WTC11 (cell line): ENCODE measurements at regions not wholly inside any gene's neighbourhood (a gene's known extent, or its start where the extent isn't known, plus 50 kb on each side); places are given as distances from the start of the nearest gene placed in this dataset.

Experiments used
- ATF2 ChIP-seq: sonication (generic); formaldehyde crosslinking; IDR thresholded peaks from 2 replicates; pipeline ENCODE4 v1.8.1; 2022; ENCODE audit warnings: low read depth, missing genetic modification reagents, borderline replicate concordance
- CTCF ChIP-seq: fragments of 200-600 bp; IDR thresholded peaks from 2 replicates; pipeline ENCODE4 v1.8.0; 2022; ENCODE audit warnings: antibody characterized with exemption
- TCF7 ChIP-seq: sonication (generic); formaldehyde crosslinking; IDR thresholded peaks from 2 replicates; pipeline ENCODE4 v1.8.0; 2022; ENCODE audit warnings: mild to moderate bottlenecking, low read depth, missing genetic modification reagents, moderate library complexity
- TF ChIP-seq, protein P1 (sequence below): sonication (generic); formaldehyde crosslinking; IDR thresholded peaks from 2 replicates; pipeline ENCODE4 v1.8.1; 2023; ENCODE audit warnings: mild to moderate bottlenecking, missing genetic modification reagents, borderline replicate concordance
- TF ChIP-seq, protein P2 (sequence below): fragments of 250-450 bp; sonication (Bioruptor Pico); conservative IDR thresholded peaks from 2 replicates; pipeline ENCODE4 v1.9.0; 2021; ENCODE audit warnings: mild to moderate bottlenecking

DNA sequence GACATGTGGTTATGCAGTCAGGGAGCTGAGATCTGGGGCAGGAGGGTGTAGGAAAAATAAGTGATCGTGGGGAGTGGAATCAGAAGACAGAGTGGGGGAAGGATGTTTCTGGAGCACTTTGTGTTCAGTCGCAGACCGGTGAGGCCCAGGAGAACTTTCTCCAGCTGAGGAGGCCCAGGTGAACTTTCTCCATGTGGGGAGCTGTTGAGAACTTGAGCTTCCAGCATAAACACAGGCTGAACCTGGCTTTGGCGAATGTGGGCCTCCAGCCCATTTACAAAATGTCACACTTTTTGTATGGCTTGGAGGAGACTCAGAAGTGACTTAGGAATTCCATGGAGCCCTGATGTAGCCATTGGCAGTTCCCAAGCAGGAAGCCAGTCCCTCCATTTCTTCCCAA lies 108.5 kb downstream of the VAPA start:
- TF ChIP-seq CTCF (no peak), TCF7 (CRISPR knock-in tag) (no peak), ATF2 (no peak)
- TF ChIP-seq, protein P1, sequence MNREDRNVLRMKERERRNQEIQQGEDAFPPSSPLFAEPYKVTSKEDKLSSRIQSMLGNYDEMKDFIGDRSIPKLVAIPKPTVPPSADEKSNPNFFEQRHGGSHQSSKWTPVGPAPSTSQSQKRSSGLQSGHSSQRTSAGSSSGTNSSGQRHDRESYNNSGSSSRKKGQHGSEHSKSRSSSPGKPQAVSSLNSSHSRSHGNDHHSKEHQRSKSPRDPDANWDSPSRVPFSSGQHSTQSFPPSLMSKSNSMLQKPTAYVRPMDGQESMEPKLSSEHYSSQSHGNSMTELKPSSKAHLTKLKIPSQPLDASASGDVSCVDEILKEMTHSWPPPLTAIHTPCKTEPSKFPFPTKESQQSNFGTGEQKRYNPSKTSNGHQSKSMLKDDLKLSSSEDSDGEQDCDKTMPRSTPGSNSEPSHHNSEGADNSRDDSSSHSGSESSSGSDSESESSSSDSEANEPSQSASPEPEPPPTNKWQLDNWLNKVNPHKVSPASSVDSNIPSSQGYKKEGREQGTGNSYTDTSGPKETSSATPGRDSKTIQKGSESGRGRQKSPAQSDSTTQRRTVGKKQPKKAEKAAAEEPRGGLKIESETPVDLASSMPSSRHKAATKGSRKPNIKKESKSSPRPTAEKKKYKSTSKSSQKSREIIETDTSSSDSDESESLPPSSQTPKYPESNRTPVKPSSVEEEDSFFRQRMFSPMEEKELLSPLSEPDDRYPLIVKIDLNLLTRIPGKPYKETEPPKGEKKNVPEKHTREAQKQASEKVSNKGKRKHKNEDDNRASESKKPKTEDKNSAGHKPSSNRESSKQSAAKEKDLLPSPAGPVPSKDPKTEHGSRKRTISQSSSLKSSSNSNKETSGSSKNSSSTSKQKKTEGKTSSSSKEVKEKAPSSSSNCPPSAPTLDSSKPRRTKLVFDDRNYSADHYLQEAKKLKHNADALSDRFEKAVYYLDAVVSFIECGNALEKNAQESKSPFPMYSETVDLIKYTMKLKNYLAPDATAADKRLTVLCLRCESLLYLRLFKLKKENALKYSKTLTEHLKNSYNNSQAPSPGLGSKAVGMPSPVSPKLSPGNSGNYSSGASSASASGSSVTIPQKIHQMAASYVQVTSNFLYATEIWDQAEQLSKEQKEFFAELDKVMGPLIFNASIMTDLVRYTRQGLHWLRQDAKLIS: no peak
- TF ChIP-seq, protein P2, sequence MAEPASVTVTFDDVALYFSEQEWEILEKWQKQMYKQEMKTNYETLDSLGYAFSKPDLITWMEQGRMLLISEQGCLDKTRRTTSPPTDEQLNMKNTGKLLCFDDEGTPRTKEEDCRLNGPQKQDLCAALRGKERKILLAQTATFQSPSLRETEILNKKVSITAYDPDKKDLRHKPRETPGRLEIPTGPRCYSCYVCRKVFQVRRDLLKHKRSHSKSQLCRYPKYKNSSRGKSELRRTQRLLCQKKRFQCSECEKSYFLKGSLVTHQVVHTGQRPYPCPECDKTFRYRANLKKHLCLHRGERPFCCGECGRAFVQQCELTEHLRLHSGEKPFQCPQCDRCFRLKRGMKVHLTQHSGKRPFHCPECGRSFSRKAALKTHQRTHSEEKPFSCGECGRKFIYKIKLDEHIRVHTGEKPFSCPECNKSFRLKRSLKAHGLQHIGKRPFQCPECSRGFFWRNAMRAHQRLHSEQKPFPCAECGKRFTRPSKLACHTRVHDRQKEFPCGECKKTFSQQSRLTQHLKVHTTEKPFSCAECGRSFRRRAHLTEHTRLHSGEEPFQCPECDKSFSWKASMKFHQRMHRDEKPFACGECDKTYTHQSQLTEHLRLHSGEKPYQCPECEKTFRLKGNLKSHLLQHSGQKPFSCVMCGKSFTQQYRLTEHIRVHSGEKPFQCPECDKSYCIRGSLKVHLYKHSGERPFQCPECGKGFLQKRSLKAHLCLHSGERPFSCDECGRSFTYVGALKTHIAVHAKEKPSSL (CRISPR knock-in tag): no peak
